GM20000 (cell line): ENCODE measurements at regions not wholly inside any gene's neighbourhood (a gene's known extent, or its start where the extent isn't known, plus 50 kb on each side); places are given as distances from the start of the nearest gene placed in this dataset.
A peak's percentile ranks its signal among the peaks of the same experiment; 100 is the strongest.

Source experiments
- DNase-seq: peaks from one replicate; pipeline ENCODE4 v3.0.0; 2012; ENCODE audit warnings: low spot score
- CTCF ChIP-seq: IDR thresholded peaks from 2 replicates; pipeline ENCODE4 v1.5.1; 2012; ENCODE audit warnings: mild to moderate bottlenecking, control low read depth; ENCODE audit errors: extremely low read depth, missing control alignments

DNA sequence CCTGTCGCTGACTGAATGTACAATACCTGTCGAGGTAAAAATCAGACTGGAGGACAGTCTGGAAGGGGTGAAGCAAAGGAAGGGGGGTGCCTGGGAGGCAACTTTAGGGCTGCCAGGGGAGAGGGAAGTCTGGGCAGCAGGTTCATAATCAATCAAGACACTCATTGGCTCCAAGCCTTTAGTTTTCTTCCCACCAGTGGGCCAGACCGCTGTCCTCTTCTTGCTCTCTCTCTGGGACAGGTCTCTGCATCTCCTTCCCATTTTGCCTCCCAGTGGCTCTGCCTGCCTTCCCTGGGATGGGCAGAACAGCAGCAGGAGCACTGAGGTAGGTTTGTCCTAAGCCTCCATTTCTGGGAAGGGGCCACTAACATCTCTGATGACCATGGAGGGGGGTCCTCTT is 206.5 kb downstream of the TTC8 start:
- DNase-seq, result no peak
- no peak for TF ChIP-seq CTCF

DNA sequence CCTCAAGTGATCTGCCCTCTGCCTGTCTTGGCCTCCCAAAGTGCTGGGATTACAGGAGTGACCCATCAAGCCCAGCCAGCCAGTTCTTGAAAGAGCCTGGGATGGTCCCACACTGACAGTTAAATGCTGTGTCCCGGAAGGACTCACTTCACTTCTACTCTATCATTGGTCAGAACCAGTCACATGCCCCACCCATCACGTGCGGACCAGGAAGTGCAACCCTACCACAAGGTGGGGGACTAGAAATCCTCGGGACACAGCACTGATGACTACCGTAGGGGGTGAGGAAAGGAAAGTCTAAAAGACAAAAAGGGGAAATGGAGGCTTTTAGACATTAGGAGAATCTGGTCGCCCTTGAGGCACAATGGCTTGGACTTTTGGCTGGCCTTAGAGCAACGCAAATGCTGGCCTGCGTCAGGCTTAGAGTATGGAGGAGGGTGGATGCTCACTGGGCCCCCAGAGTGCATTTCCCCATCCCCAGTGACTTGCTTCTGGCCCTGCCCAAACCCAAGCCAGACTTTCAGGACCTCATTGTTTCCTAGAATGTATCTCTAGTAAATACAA is 207.7 kb downstream of the TTC8 start:
- no peak for TF ChIP-seq CTCF

DNA sequence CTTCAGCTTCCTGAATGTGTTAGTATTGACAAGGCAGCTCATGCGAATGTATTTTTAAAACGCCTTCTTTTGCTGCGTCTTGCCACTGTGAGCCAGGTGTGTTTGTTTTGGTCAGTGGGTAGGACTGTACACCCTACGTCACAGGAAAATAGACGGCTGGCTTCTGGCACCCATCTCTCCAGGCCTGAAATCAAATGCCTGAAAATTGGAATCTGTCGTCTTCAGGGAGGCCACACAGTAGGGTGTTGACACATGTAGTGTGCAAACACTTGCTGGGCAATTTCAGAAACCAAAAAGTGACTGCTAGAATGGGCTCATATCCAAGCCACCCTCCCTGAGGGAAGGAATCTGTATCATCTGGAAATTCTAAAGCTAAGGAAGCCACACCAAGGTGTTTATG is 209.3 kb downstream of the TTC8 start:
- no peak for TF ChIP-seq CTCF
- DNase-seq, result no peak

More for the DNA sequence above, 207.7 kb downstream of the TTC8 start:
- DNase-seq, result no peak

DNA sequence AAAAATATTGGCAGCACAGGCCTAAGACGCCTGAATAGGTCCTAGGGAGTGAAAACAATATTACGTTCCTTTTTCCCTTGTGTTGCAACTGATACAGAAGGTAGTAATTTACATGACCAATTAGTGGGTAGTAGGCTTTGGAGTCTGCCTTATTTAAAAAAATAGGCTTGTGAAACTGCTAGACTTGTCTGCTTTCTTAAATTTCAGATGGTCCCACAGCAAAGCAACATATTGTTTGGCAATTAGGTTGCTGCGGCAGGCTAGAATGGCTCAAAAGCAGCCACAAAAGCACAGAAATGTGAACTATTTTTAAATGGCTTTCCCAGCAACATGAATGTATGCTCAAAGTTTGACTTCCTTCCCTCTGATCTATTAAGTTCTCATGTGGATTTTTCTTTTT is 211.9 kb downstream of the TTC8 start:
- no peak for TF ChIP-seq CTCF
- DNase-seq, result no peak

- DNase-seq, result no peak
- no peak for TF ChIP-seq CTCF
Observed at GRCh38 chr14:89037065-89037464, 212.6 kb downstream of the TTC8 start.

- no peak for DNase-seq
- no peak for TF ChIP-seq CTCF
Observed at GRCh38 chr14:89040080-89040459, 215.6 kb downstream of the TTC8 start.

DNA sequence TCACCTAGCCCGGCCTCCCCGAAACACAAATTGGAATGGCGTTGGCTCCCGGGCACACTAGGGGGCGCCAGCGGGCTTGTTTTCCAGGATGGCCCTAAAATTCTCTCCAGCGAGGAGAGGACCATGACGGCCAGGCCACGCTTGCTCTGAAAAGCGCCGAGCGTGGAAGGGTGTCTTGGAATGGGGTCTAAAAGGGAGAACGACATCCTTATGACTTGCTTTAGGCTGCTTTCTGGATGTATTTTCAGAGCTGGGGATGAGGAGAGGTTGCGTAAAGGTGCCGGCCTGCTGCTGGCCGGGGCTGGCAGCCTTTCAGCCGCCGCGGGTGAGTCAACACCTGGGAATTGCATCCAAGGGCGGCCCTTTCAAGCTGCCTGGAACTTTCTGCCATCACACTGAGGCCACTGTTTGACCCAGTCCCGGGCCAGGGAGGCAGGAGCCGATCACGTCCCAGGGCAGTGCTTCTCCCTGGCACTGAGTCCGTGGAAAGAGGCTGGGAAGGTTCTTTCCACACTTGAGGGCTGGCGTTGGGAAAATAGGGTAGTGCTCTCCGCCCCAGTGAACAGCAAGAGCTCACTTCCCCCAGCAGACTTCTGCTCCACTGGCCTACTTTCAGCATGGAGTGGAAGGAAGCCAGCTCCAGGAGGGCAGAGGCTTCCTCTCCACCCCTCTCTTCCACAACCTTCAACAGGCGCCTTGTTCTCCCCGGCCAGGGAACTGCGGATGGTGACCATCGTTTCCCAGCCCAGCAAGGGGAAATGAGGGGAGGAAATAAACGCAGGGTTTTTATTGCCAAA is 216.2 kb downstream of the TTC8 start:
- DNase-seq, result peak; percentile 78
- TF ChIP-seq CTCF, result peak; percentile 91
